ENCODE measurements at regions not wholly inside any gene's neighbourhood (a gene's known extent, or its start where the extent isn't known, plus 50 kb on each side); places are given as distances from the start of the nearest gene placed in this dataset.

- TF ChIP-seq CTCF (IDR thresholded peaks at IDR 0.05) (no peak), EP300 (IDR thresholded peaks at IDR 0.05) (no peak)
These were observed 313.9 kb downstream of the WDR72 start for GRCh38 chr15:53445531-53445930.

All from gastroesophageal sphincter (tissue), 3 donors.